ENCODE measurements at regions not wholly inside any gene's neighbourhood (a gene's known extent, or its start where the extent isn't known, plus 50 kb on each side); places are given as distances from the start of the nearest gene placed in this dataset.

GRCh38 chr3:75983111-75983510 is 197.8 kb upstream of the ZNF717 start (continued):
- TF ChIP-seq SIN3A (conservative IDR thresholded peaks at IDR 0.05 in 1 of 2, IDR thresholded peaks at IDR 0.05 in 1 of 2; ENCODE audit: low read depth in 1 of 2, low read length in 2 of 2): no peak

Data from H1 (cell line).